SJSA1 (cell line): ENCODE measurements at regions not wholly inside any gene's neighbourhood (a gene's known extent, or its start where the extent isn't known, plus 50 kb on each side); places are given as distances from the start of the nearest gene placed in this dataset.
"Not testable (repeated sequence)": the region's sequence is repeated elsewhere in the genome, so short reads cannot be mapped to it uniquely, and the experiment has no call there.

Experiments used
- DNase-seq, 2 experiments: peaks; one replicate each; pipeline ENCODE4 v3.0.0-alpha.2; 2015 to 2020; ENCODE audit warnings: low spot score in 2 of 2, low read depth in 1 of 2
- H3K27ac ChIP-seq: fragments of 250-450 bp; sonication (Bioruptor Pico); 2 replicates; pipeline ENCODE4 v1.5.1; 2020; ENCODE audit warnings: mild to moderate bottlenecking, moderate library complexity
- H3K27me3 ChIP-seq: fragments of 250-450 bp; sonication (Bioruptor Pico); replicated peaks from 2 replicates; pipeline ENCODE4 v1.5.1; 2020; ENCODE audit warnings: mild to moderate bottlenecking, moderate library complexity
- H3K36me3 ChIP-seq: fragments of 250-450 bp; sonication (Bioruptor Pico); 2 replicates; pipeline ENCODE4 v1.5.1; 2020; ENCODE audit warnings: mild to moderate bottlenecking
- H3K4me1 ChIP-seq: fragments of 250-450 bp; sonication (Bioruptor Pico); replicated peaks from 2 replicates; pipeline ENCODE4 v1.6.1; 2021; ENCODE audit warnings: mild to moderate bottlenecking
- H3K4me3 ChIP-seq: fragments of 250-450 bp; sonication (Bioruptor Pico); 2 replicates; pipeline ENCODE4 v1.5.1; 2020; ENCODE audit warnings: mild to moderate bottlenecking
- H3K9me3 ChIP-seq: fragments of 250-450 bp; sonication (Bioruptor Pico); replicated peaks from 2 replicates; pipeline ENCODE4 v1.5.1; 2020; ENCODE audit warnings: mild to moderate bottlenecking

GRCh38 chr11:104677069-104677468 lies 221.2 kb downstream of the CASP12 start:
- DNase-seq, H3K27ac ChIP-seq, H3K27me3 ChIP-seq, H3K4me3 ChIP-seq, H3K4me1 ChIP-seq, H3K9me3 ChIP-seq, H3K36me3 ChIP-seq: not testable (repeated sequence)

DNA sequence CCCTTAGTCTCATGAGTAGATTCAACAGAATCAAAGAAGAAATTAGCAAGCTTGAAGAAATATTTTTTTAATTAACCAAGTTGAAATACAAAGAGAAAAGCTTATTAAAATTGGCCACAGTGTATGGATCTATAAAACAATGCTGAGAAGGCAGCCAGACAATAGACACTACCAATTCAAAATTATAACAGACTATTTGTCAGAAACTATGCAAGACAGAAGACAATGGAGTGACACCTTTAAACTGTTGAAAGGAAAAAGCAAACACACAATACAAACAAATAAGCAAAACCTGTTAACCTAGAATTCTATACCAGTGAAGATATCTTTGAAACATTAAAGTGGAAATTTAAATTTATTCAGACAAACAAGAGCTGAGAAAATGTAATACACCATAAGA lies 225.4 kb downstream of the CASP12 start:
- no peaks in the 10 kb centered on the region for H3K9me3 ChIP-seq
- H3K4me1 ChIP-seq = peaks cover 6% of the 10 kb centered on the region
- H3K4me3 ChIP-seq = no peak overlapping the region
- no peak overlapping the region for H3K27ac ChIP-seq
- no peak for DNase-seq
- no peaks in the 10 kb centered on the region for H3K36me3 ChIP-seq
- no peaks in the 10 kb centered on the region for H3K27me3 ChIP-seq

GRCh38 chr11:104668797-104669463 lies 229.3 kb downstream of the CASP12 start:
- DNase-seq = peak in 1 of 2 experiments; percentile 60
- Histone ChIP-seq H3K27me3 (no peaks in the 10 kb centered on the region), H3K27ac (peak overlapping the region; percentile 9; the same call in 1 of the 2 replicates), H3K36me3 (no peaks in the 10 kb centered on the region), H3K4me3 (no peak overlapping the region), H3K9me3 (no peaks in the 10 kb centered on the region), H3K4me1 (peaks cover 6% of the 10 kb centered on the region)

DNA sequence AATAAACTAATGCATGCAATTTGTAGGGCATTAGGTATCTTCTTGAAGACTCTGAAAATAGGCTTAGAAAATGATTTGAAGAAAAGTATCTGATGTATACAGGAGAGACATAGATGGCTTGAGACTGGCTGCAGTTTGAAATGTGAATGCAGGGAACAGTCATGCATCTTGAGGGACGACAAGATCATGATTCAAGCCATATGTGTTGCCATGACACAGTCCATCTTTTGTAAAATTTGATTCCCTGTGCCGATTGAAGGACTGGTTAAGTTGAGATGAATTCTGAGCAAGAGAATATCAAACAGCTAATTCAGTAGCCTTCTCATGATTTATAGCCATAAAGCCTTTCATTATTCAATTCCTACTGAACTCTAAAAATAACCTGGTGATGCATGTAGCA lies 231.6 kb downstream of the CASP12 start:
- Histone ChIP-seq H3K9me3 (no peaks in the 10 kb centered on the region), H3K27ac (no peak overlapping the region), H3K27me3 (no peaks in the 10 kb centered on the region), H3K36me3 (no peaks in the 10 kb centered on the region), H3K4me1 (peaks cover 10% of the 10 kb centered on the region), H3K4me3 (no peak overlapping the region)
- DNase-seq = no peak

GRCh38 chr11:104665641-104666040 lies 232.6 kb downstream of the CASP12 start:
- H3K27ac ChIP-seq = no peak overlapping the region
- H3K4me1 ChIP-seq = peaks cover 10% of the 10 kb centered on the region
- no peaks in the 10 kb centered on the region for H3K27me3 ChIP-seq
- DNase-seq = no peak
- H3K36me3 ChIP-seq = no peaks in the 10 kb centered on the region
- no peak overlapping the region for H3K4me3 ChIP-seq
- no peaks in the 10 kb centered on the region for H3K9me3 ChIP-seq

GRCh38 chr11:104663190-104664140 lies 234.8 kb downstream of the CASP12 start:
- no peak overlapping the region for H3K27ac ChIP-seq
- H3K9me3 ChIP-seq = no peaks in the 10 kb centered on the region
- peak in 1 of 2 experiments; percentile 10 for DNase-seq
- H3K4me3 ChIP-seq = no peak overlapping the region
- peaks cover 5% of the 10 kb centered on the region for H3K4me1 ChIP-seq
- no peaks in the 10 kb centered on the region for H3K27me3 ChIP-seq
- H3K36me3 ChIP-seq = no peaks in the 10 kb centered on the region

- H3K9me3 ChIP-seq = no peaks in the 10 kb centered on the region
- no peaks in the 10 kb centered on the region for H3K27me3 ChIP-seq
- no peaks in the 10 kb centered on the region for H3K36me3 ChIP-seq
- DNase-seq = no peak
- no peak overlapping the region for H3K4me3 ChIP-seq
- peaks cover 4% of the 10 kb centered on the region for H3K4me1 ChIP-seq
- H3K27ac ChIP-seq = no peak overlapping the region
Measured at GRCh38 chr11:104661901-104662300, 236.4 kb downstream of the CASP12 start.

GRCh38 chr11:104661471-104661870 lies 236.8 kb downstream of the CASP12 start:
- peaks cover 4% of the 10 kb centered on the region for H3K4me1 ChIP-seq
- no peak for DNase-seq
- no peak overlapping the region for H3K27ac ChIP-seq
- H3K36me3 ChIP-seq = no peaks in the 10 kb centered on the region
- no peak overlapping the region for H3K4me3 ChIP-seq
- H3K27me3 ChIP-seq = no peaks in the 10 kb centered on the region
- no peaks in the 10 kb centered on the region for H3K9me3 ChIP-seq

DNA sequence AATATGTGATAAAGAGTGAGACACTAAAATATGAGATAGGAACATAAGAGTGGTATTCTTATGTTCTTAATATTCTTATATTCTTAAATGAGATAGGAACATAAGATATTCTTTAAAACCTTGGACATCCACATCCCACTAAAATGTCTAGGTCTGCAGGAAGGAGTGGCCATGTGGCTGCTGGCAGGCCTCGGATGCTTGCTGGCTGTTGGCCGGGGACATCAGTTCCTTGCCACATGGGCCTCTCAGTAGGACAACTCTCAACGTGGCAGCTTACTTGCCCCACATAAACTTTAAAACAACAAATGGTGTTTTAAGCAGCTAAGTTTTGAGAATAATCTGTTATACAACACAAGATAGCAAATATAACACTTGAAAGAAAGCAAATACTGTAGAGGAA lies 240.1 kb downstream of the CASP12 start:
- Histone ChIP-seq H3K36me3 (no peaks in the 10 kb centered on the region), H3K27ac (no peak overlapping the region), H3K9me3 (no peaks in the 10 kb centered on the region), H3K27me3 (no peaks in the 10 kb centered on the region), H3K4me3 (no peak overlapping the region), H3K4me1 (no peaks in the 10 kb centered on the region; the same call in none of the 2 replicates)
- DNase-seq = no peak

DNA sequence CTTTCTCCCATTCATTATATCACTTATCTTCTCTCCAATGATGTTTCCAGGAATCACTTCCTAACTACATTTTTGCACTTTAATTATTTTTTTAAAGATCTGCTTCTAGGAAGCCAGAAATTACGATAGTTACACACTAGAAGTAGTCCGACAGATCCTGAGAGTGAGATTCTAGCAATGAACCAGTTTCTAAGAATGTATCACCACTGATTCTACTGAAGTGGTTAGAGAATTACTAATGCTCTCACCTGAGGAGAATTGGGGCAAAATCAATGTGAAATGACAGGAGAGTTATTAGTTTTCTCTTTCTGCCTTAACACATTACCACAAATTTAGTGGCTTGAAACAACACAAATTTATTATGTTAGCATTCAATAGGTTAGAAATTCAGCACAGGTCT lies 241.2 kb downstream of the CASP12 start:
- Histone ChIP-seq H3K4me1 (no peaks in the 10 kb centered on the region; the same call in 1 of the 2 replicates), H3K9me3 (no peaks in the 10 kb centered on the region), H3K27me3 (no peaks in the 10 kb centered on the region), H3K27ac (no peak overlapping the region), H3K4me3 (no peak overlapping the region), H3K36me3 (no peaks in the 10 kb centered on the region)
- no peak for DNase-seq

DNA sequence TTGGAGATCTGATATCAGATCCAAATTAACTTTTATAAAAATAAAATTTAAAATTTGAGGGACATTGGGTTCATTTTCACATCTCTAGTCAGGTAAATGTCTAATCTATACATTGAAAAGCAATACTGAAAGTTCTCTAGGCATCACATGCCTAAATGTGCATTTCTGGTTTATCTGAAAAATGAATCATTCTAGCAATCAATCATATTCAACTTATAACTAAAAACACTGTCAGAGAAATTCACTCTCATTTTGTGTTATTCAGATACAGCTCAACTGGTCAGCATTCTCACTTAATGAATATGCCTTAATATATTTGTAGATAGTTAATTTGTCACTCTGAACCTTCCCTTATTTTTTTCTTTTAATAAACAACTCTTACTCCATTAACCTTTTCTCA lies 243.2 kb downstream of the CASP12 start:
- no peak for DNase-seq
- Histone ChIP-seq H3K36me3 (no peaks in the 10 kb centered on the region), H3K9me3 (no peaks in the 10 kb centered on the region), H3K27me3 (no peaks in the 10 kb centered on the region), H3K4me1 (no peaks in the 10 kb centered on the region; the same call in 1 of the 2 replicates), H3K4me3 (no peak overlapping the region), H3K27ac (no peak overlapping the region)

- H3K27me3 ChIP-seq = no peaks in the 10 kb centered on the region
- H3K27ac ChIP-seq = no peak overlapping the region
- DNase-seq = peak in 1 of 2 experiments; percentile 1
- H3K36me3 ChIP-seq = no peaks in the 10 kb centered on the region
- H3K4me3 ChIP-seq = no peak overlapping the region
- H3K9me3 ChIP-seq = no peaks in the 10 kb centered on the region
- H3K4me1 ChIP-seq = no peaks in the 10 kb centered on the region; the same call in 1 of the 2 replicates
Measured at GRCh38 chr11:104654181-104654813, 244.0 kb downstream of the CASP12 start.

- no peak for DNase-seq
- H3K9me3 ChIP-seq = no peaks in the 10 kb centered on the region
- H3K36me3 ChIP-seq = no peaks in the 10 kb centered on the region
- H3K4me3 ChIP-seq = no peak overlapping the region
- no peak overlapping the region for H3K27ac ChIP-seq
- H3K4me1 ChIP-seq = no peaks in the 10 kb centered on the region; the same call in 1 of the 2 replicates
- H3K27me3 ChIP-seq = no peaks in the 10 kb centered on the region
Measured at GRCh38 chr11:104653407-104653806, 244.9 kb downstream of the CASP12 start.

DNA sequence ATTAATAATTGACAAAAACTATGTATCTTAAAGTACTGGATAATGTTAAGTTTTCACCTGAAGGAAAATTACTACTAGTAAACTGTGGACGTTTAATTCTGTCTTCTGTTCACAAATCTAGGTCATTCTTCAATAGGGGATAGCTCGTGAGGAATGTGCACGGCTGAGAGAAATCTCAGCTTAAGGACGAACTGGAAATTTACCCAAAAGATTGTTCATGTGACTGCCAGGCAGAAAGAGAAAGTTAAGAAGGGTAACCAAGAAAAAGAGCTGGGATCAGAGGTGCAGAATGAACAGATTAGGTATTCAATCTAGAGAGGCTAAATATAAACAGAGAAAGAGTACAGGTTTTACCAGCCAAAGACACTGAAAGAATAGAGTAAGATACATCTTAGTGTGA lies 245.3 kb downstream of the CASP12 start:
- no peak for DNase-seq
- Histone ChIP-seq H3K27ac (no peak overlapping the region), H3K36me3 (no peaks in the 10 kb centered on the region), H3K4me1 (no peaks in the 10 kb centered on the region; the same call in 1 of the 2 replicates), H3K27me3 (no peaks in the 10 kb centered on the region), H3K9me3 (no peaks in the 10 kb centered on the region), H3K4me3 (no peak overlapping the region)
